T-helper 2 cell treated with Interferon-gamma antibody and Interleukin-4, amounts not matched to agents 5 μg/mL and 100 μg/mL, for 36 hours (primary cell): ENCODE measurements at regions not wholly inside any gene's neighbourhood (a gene's known extent, or its start where the extent isn't known, plus 50 kb on each side); places are given as distances from the start of the nearest gene placed in this dataset.
"Not testable (repeated sequence)": the region's sequence is repeated elsewhere in the genome, so short reads cannot be mapped to it uniquely, and the experiment has no call there.

Experiments used
- DNase-seq: peaks from one replicate; pipeline ENCODE4 v3.0.0; 2021; ENCODE audit warnings: low spot score
- H3K27ac Mint-ChIP-seq: one replicate; pipeline ENCODE4 v1.8.0; 2021; ENCODE audit warnings: mild to moderate bottlenecking, mixed read lengths
- H3K27me3 Mint-ChIP-seq: one replicate; pipeline ENCODE4 v1.8.0; 2021; ENCODE audit warnings: low read depth, mixed read lengths
- H3K36me3 Mint-ChIP-seq: one replicate; pipeline ENCODE4 v1.8.0; 2021; ENCODE audit warnings: low read depth, mixed read lengths
- H3K4me1 Mint-ChIP-seq: one replicate; pipeline ENCODE4 v1.8.0; 2021; ENCODE audit warnings: low read depth, mixed read lengths
- H3K4me3 Mint-ChIP-seq: one replicate; pipeline ENCODE4 v1.8.0; 2022; ENCODE audit warnings: mild to moderate bottlenecking, moderate library complexity, mixed read lengths
- H3K9me3 Mint-ChIP-seq: one replicate; pipeline ENCODE4 v1.8.0; 2021; ENCODE audit warnings: mixed read lengths

- H3K36me3 Mint-ChIP-seq: no peaks in the 10 kb centered on the region
Observed at GRCh38 chr5:100119903-100120302, 415.3 kb upstream of the FAM174A start.

GRCh38 chr5:100110497-100110896 lies 424.7 kb upstream of the FAM174A start:
- H3K36me3 Mint-ChIP-seq: no peaks in the 10 kb centered on the region
- no peaks in the 10 kb centered on the region for H3K27me3 Mint-ChIP-seq
- H3K9me3 Mint-ChIP-seq: peaks cover 33% of the 10 kb centered on the region
- no peak overlapping the region for H3K4me3 Mint-ChIP-seq
- H3K27ac Mint-ChIP-seq: no peak overlapping the region
- H3K4me1 Mint-ChIP-seq: no peaks in the 10 kb centered on the region
- no peak for DNase-seq

More at GRCh38 chr5:100119903-100120302, 415.3 kb upstream of the FAM174A start:
- Mint-ChIP-seq H3K27me3 (no peaks in the 10 kb centered on the region), H3K4me3 (no peak overlapping the region), H3K4me1 (no peaks in the 10 kb centered on the region), H3K27ac (no peak overlapping the region), H3K9me3 (no peaks in the 10 kb centered on the region)
- no peak for DNase-seq

- Mint-ChIP-seq H3K4me1 (no peaks in the 10 kb centered on the region), H3K27me3 (no peaks in the 10 kb centered on the region), H3K36me3 (no peaks in the 10 kb centered on the region), H3K27ac (no peak overlapping the region), H3K9me3 (peaks cover 33% of the 10 kb centered on the region), H3K4me3 (no peak overlapping the region)
- no peak for DNase-seq
Observed at GRCh38 chr5:100108883-100109282, 426.3 kb upstream of the FAM174A start.

- not testable (repeated sequence) for H3K36me3 Mint-ChIP-seq, H3K4me3 Mint-ChIP-seq, H3K27me3 Mint-ChIP-seq, H3K4me1 Mint-ChIP-seq, H3K9me3 Mint-ChIP-seq, H3K27ac Mint-ChIP-seq, DNase-seq
Observed at GRCh38 chr5:100103592-100104119, 431.5 kb upstream of the FAM174A start.

- H3K4me3 Mint-ChIP-seq, H3K27me3 Mint-ChIP-seq, H3K36me3 Mint-ChIP-seq, H3K27ac Mint-ChIP-seq, H3K9me3 Mint-ChIP-seq, H3K4me1 Mint-ChIP-seq, DNase-seq: not testable (repeated sequence)
Observed at GRCh38 chr5:100101466-100101865, 433.7 kb upstream of the FAM174A start.

- not testable (repeated sequence) for DNase-seq, H3K9me3 Mint-ChIP-seq, H3K36me3 Mint-ChIP-seq, H3K27me3 Mint-ChIP-seq, H3K4me1 Mint-ChIP-seq, H3K4me3 Mint-ChIP-seq, H3K27ac Mint-ChIP-seq
Observed at GRCh38 chr5:100096328-100096727, 438.8 kb upstream of the FAM174A start.

GRCh38 chr5:100080703-100081102 lies 454.5 kb upstream of the FAM174A start:
- not testable (repeated sequence) for DNase-seq, H3K36me3 Mint-ChIP-seq

GRCh38 chr5:100079163-100079562 lies 456.0 kb upstream of the FAM174A start:
- not testable (repeated sequence) for H3K27me3 Mint-ChIP-seq, H3K36me3 Mint-ChIP-seq, H3K27ac Mint-ChIP-seq, H3K9me3 Mint-ChIP-seq, H3K4me1 Mint-ChIP-seq, H3K4me3 Mint-ChIP-seq, DNase-seq

More at GRCh38 chr5:100080703-100081102, 454.5 kb upstream of the FAM174A start:
- not testable (repeated sequence) for H3K9me3 Mint-ChIP-seq, H3K27ac Mint-ChIP-seq, H3K27me3 Mint-ChIP-seq, H3K4me1 Mint-ChIP-seq, H3K4me3 Mint-ChIP-seq

GRCh38 chr5:100066020-100066419 lies 469.2 kb upstream of the FAM174A start:
- not testable (repeated sequence) for H3K9me3 Mint-ChIP-seq, H3K36me3 Mint-ChIP-seq, H3K4me3 Mint-ChIP-seq, H3K27me3 Mint-ChIP-seq, H3K4me1 Mint-ChIP-seq, H3K27ac Mint-ChIP-seq, DNase-seq

- Mint-ChIP-seq H3K27me3 (no peaks in the 10 kb centered on the region), H3K4me1 (no peaks in the 10 kb centered on the region), H3K9me3 (no peaks in the 10 kb centered on the region), H3K4me3 (no peak overlapping the region), H3K36me3 (no peaks in the 10 kb centered on the region), H3K27ac (no peak overlapping the region)
- DNase-seq: no peak
Observed at GRCh38 chr5:100043475-100043874, 491.7 kb upstream of the FAM174A start.

GRCh38 chr5:100026606-100027005 lies 508.6 kb upstream of the FAM174A start:
- H3K4me1 Mint-ChIP-seq: no peaks in the 10 kb centered on the region
- H3K27me3 Mint-ChIP-seq: no peaks in the 10 kb centered on the region
- H3K36me3 Mint-ChIP-seq: no peaks in the 10 kb centered on the region
- DNase-seq: no peak
- no peak overlapping the region for H3K4me3 Mint-ChIP-seq
- no peaks in the 10 kb centered on the region for H3K9me3 Mint-ChIP-seq
- H3K27ac Mint-ChIP-seq: no peak overlapping the region

GRCh38 chr5:100023536-100023935 lies 511.6 kb upstream of the FAM174A start:
- no peak overlapping the region for H3K4me3 Mint-ChIP-seq
- no peaks in the 10 kb centered on the region for H3K36me3 Mint-ChIP-seq
- H3K4me1 Mint-ChIP-seq: no peaks in the 10 kb centered on the region
- H3K9me3 Mint-ChIP-seq: no peaks in the 10 kb centered on the region
- H3K27ac Mint-ChIP-seq: no peak overlapping the region
- H3K27me3 Mint-ChIP-seq: no peaks in the 10 kb centered on the region
- DNase-seq: no peak

- H3K27ac Mint-ChIP-seq: no peak overlapping the region
- no peaks in the 10 kb centered on the region for H3K4me1 Mint-ChIP-seq
- H3K4me3 Mint-ChIP-seq: no peak overlapping the region
- no peaks in the 10 kb centered on the region for H3K36me3 Mint-ChIP-seq
- H3K27me3 Mint-ChIP-seq: no peaks in the 10 kb centered on the region
- no peaks in the 10 kb centered on the region for H3K9me3 Mint-ChIP-seq
- no peak for DNase-seq
Observed at GRCh38 chr5:100017520-100018262, 517.5 kb upstream of the FAM174A start.

- not testable (repeated sequence) for H3K9me3 Mint-ChIP-seq, H3K4me3 Mint-ChIP-seq, H3K4me1 Mint-ChIP-seq, H3K36me3 Mint-ChIP-seq, DNase-seq, H3K27me3 Mint-ChIP-seq, H3K27ac Mint-ChIP-seq
Observed at GRCh38 chr5:100013305-100013704, 521.9 kb upstream of the FAM174A start.

- not testable (repeated sequence) for H3K27ac Mint-ChIP-seq, H3K9me3 Mint-ChIP-seq, H3K4me1 Mint-ChIP-seq, H3K27me3 Mint-ChIP-seq, H3K36me3 Mint-ChIP-seq, H3K4me3 Mint-ChIP-seq, DNase-seq
Observed at GRCh38 chr5:100011160-100011559, 524.0 kb upstream of the FAM174A start.
